SK-N-MC (cell line): ENCODE measurements at regions not wholly inside any gene's neighbourhood (a gene's known extent, or its start where the extent isn't known, plus 50 kb on each side); places are given as distances from the start of the nearest gene placed in this dataset.

Source experiments
- EZH2 ChIP-seq: fragments of 200-600 bp; sonication (generic); IDR thresholded peaks from one replicate; pipeline ENCODE4 v1.6.1; 2017; ENCODE audit warnings: antibody characterized with exemption
- FOXP2 ChIP-seq: optimal IDR thresholded peaks from 2 replicates; pipeline ENCODE3; 2011; ENCODE audit warnings: mild to moderate bottlenecking, moderate library complexity; ENCODE audit not compliant: insufficient read depth; ENCODE audit errors: extremely low read length, control extremely low read depth
- POLR2AphosphoS5 ChIP-seq: IDR thresholded peaks from 2 replicates; pipeline ENCODE4 v1.6.1; 2012; ENCODE audit warnings: mild to moderate bottlenecking, low read depth, low read length, borderline replicate concordance

DNA sequence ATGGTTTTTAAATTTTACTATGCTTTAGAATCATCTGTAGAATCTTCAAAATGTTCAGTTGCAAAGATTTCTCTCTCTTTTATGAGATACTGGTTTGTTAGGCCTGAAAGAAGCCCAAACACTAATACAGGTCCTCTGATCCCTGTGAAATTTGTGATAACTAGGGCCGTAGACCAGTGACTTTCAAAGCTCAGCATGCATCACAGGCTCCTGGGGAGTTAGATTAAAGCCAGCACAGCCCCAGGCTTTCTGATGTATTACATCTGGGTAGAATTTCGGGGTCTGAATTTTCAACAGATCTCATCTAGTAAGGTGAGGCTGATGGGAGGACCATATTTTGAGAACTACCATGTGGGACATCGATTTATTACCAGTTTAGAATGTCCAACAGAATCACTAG, 194.1 kb upstream of the PTPRD start:
- no peak for TF ChIP-seq POLR2AphosphoS5
- TF ChIP-seq EZH2, result no peak
- TF ChIP-seq FOXP2, result no peak
